K562 (cell line): ENCODE measurements at regions not wholly inside any gene's neighbourhood (a gene's known extent, or its start where the extent isn't known, plus 50 kb on each side); places are given as distances from the start of the nearest gene placed in this dataset.
A peak's percentile ranks its signal among the peaks of the same experiment; 100 is the strongest.

Experiments used
- ATAC-seq: fragments of 200-7000 bp; cut with Tn5 transposase; 3 replicates; pipeline ENCODE4 v1.9.1; 2020; ENCODE audit warnings: moderate library complexity
- BruUV-seq: library from RNA; stranded (reverse); fragments of 400-500 nt; replicated peaks from 2 replicates; lab custom pipeline; 2021; lab: Mats Ljungman, UMichigan
- CTCF ChIA-PET: fragments of 300-600 bp; formaldehyde crosslinking; extraction: SDS; loops from one replicate; lab custom pipeline; 2021; ENCODE audit warnings: low intra/inter-chr PET ratio; lab: Yijun Ruan, JAX
- POLR2A ChIA-PET: fragments of 300-600, 350-650 bp; sonication (Branson Sonifier 250); formaldehyde crosslinking; extraction: SDS; loops from one replicate; lab custom pipeline; 2021; ENCODE audit warnings: antibody characterized with exemption, inconsistent platforms; lab: Yijun Ruan, JAX
- DNase-seq, 4 experiments: peaks; one replicate each; pipeline versions ENCODE4 v3.0.0 to v3.0.0-alpha.2; 2011 to 2018; ENCODE audit warnings: low spot score in 3 of 4, mixed read lengths in 3 of 4; ENCODE audit errors: extremely low read depth in 1 of 4
- FAIRE-seq: peaks from 2 replicates; lab custom pipeline; 2011; peaks lifted over from hg19 to GRCh38; lab: Jason Lieb, UNC
- H2AFZ ChIP-seq: 2 replicates; pipeline ENCODE4 v1.6.0; 2011; ENCODE audit warnings: low read depth, low read length, control low read depth, inconsistent platforms
- H3K27ac ChIP-seq: fragments of 200-600 bp; 3 replicates; pipeline ENCODE4 v1.8.0; 2011; ENCODE audit warnings: low read depth, mild to moderate bottlenecking, control low read depth, inconsistent platforms, low read length, moderate library complexity, mixed read lengths; ENCODE audit errors: extremely low read depth
- H3K27me3 ChIP-seq, 2 experiments: fragments of 300-600 bp in 1 of 2; 2 replicates in 1 of 2; 3 replicates in 1 of 2; pipeline versions ENCODE4 v1.6.0 to v1.8.0; 2011; ENCODE audit warnings: inconsistent platforms in 2 of 2, low read length in 2 of 2, mild to moderate bottlenecking in 1 of 2, mixed read lengths in 1 of 2, moderate library complexity in 1 of 2; ENCODE audit not compliant: control insufficient read depth in 2 of 2, insufficient read depth in 2 of 2
- H3K36me3 ChIP-seq: fragments of 300-600 bp; 3 replicates; pipeline ENCODE4 v1.8.0; 2011; ENCODE audit warnings: mild to moderate bottlenecking, low read length, inconsistent platforms; ENCODE audit not compliant: control insufficient read depth, insufficient read depth
- H3K4me1 ChIP-seq, 2 experiments: fragments of 200-600 bp in 1 of 2; replicated peaks in 1 of 2; 2 replicates in 1 of 2; 3 replicates in 1 of 2; pipeline versions ENCODE4 v1.5.1 to v1.8.0; 2011; ENCODE audit warnings: inconsistent platforms in 2 of 2, low read length in 2 of 2, mild to moderate bottlenecking in 1 of 2, mixed read lengths in 1 of 2, moderate library complexity in 1 of 2; ENCODE audit not compliant: control insufficient read depth in 2 of 2, insufficient read depth in 2 of 2
- H3K4me2 ChIP-seq: 2 replicates; pipeline ENCODE4 v1.6.1; 2011; ENCODE audit warnings: low read length, control low read depth, inconsistent platforms, mixed read lengths; ENCODE audit not compliant: insufficient read depth
- H3K4me3 ChIP-seq: fragments of 200-600 bp; sonication (generic), shearing (Covaris generic); 2 replicates; pipeline ENCODE4 v1.5.1; 2016; ENCODE audit warnings: control low read depth, inconsistent platforms
- H3K79me2 ChIP-seq: fragments of 200-600 bp; 3 replicates; pipeline ENCODE4 v1.8.0; 2011; ENCODE audit warnings: low read length, inconsistent platforms; ENCODE audit not compliant: control insufficient read depth, insufficient read depth
- H3K9ac ChIP-seq, 2 experiments: 2 replicates each; pipeline versions ENCODE4 v1.6.0 to v1.6.1; 2011; ENCODE audit warnings: low read depth in 2 of 2, low read length in 2 of 2, control low read depth in 1 of 2, inconsistent platforms in 1 of 2, mild to moderate bottlenecking in 1 of 2, mixed read lengths in 1 of 2; ENCODE audit not compliant: insufficient read depth in 1 of 2
- H3K9me1 ChIP-seq: one replicate; pipeline ENCODE4 v1.6.0; 2011; ENCODE audit warnings: inconsistent platforms, mild to moderate bottlenecking, low read length, moderate library complexity; ENCODE audit not compliant: control insufficient read depth, insufficient read depth
- H3K9me3 ChIP-seq: replicated peaks from 2 replicates; pipeline ENCODE4 v1.5.1; 2011; ENCODE audit warnings: low read depth, low read length, inconsistent platforms; ENCODE audit not compliant: control insufficient read depth, insufficient read depth
- H4K20me1 ChIP-seq: replicated peaks from 2 replicates; pipeline ENCODE4 v1.6.1; 2011; ENCODE audit warnings: low read length, inconsistent platforms, mixed read lengths; ENCODE audit not compliant: control insufficient read depth, insufficient read depth
- DEAF1 ChIP-seq: fragments of 450-650 bp; formaldehyde crosslinking; IDR thresholded peaks from 2 replicates; pipeline ENCODE4 v1.4.0; 2020; ENCODE audit warnings: mild to moderate bottlenecking, moderate library complexity
- EZH2 ChIP-seq: IDR thresholded peaks from 2 replicates; pipeline ENCODE4 v1.6.1; 2012; ENCODE audit warnings: low read depth, mild to moderate bottlenecking, inconsistent platforms, low read length, borderline replicate concordance
- HDAC3 ChIP-seq: fragments of 450-650 bp; IDR thresholded peaks from 2 replicates; pipeline ENCODE4 v1.6.1; 2018; ENCODE audit warnings: borderline replicate concordance, mild to moderate bottlenecking, moderate library complexity; ENCODE audit not compliant: partially characterized antibody
- NR0B1 ChIP-seq: fragments of 450-650 bp; IDR thresholded peaks from one replicate; pipeline ENCODE4 v1.6.1; 2018; ENCODE audit warnings: mild to moderate bottlenecking, moderate library complexity; ENCODE audit not compliant: partially characterized antibody
- ZNF395 ChIP-seq: fragments of 200-800 bp; sonication (Bioruptor generic); IDR thresholded peaks from 2 replicates; pipeline ENCODE4 v1.6.1; 2017; ENCODE audit warnings: missing genetic modification characterization, missing compliant biosample characterization
- ZNF407 ChIP-seq: fragments of 450-650 bp; IDR thresholded peaks from 2 replicates; pipeline ENCODE4 v1.6.1; 2016; ENCODE audit warnings: low read depth
- WGBS: fragments of 100-300 bp; shearing (Covaris generic); methylation state at CpG from one replicate; pipeline ENCODE4 v1.1.6; 2016; ENCODE audit warnings: low coverage, mixed read lengths; ENCODE audit not compliant: insufficient coverage; ENCODE audit errors: missing lambda C conversion rate; 5-methylcytosine and 5-hydroxymethylcytosine counted together
- in situ Hi-C: fragments of 300-500 bp; cut with MboI; formaldehyde crosslinking; loops from 4 replicates; pipeline ENCODE4 v1.15.0; 2018; ENCODE audit warnings: inconsistent platforms, mixed read lengths
- intact Hi-C: fragments of 100-400 bp; cut with micrococcal nuclease; formaldehyde crosslinking; loops from 2 replicates; pipeline ENCODE4 v1.14.2; 2022

- TF ChIP-seq DEAF1 (no peak), NR0B1 (no peak), EZH2 (no peak), ZNF395 (CRISPR knock-in tag) (no peak)
Measured at GRCh38 chr21:39095681-39096080, 87.6 kb downstream of the PSMG1 start (continued).

GRCh38 chr21:39094847-39095579 lies 88.2 kb downstream of the PSMG1 start:
- Histone ChIP-seq H3K36me3 (no peaks in the 10 kb centered on the region), H4K20me1 (peaks cover 14% of the 10 kb centered on the region), H3K27ac (no peak overlapping the region), H3K9me3 (no peaks in the 10 kb centered on the region), H2AFZ (no peak overlapping the region), H3K9me1 (no peaks in the 10 kb centered on the region), H3K4me1 (peaks cover 3 to 16% of the 10 kb centered on the region in 2 experiments; a peak in 3 of 5 replicates), H3K9ac (no peak overlapping the region), H3K79me2 (no peaks in the 10 kb centered on the region), H3K4me2 (no peak overlapping the region), H3K4me3 (no peak overlapping the region), H3K27me3 (peaks cover 46 to 82% of the 10 kb centered on the region in 2 experiments)
- ATAC-seq (peak; percentile 78), DNase-seq (peak; percentile 33 to 59 (median 46)), FAIRE-seq (peak; percentile 66)
- in situ Hi-C loops = no loop called here
- no TSS peak for BruUV-seq
- ChIA-PET POLR2A (interaction anchor here (0.6 to 1.7 kb wide), 6 partner anchors 10 to 367 kb away, joined by 3 to 8 read pairs (median 4); no protein-coding TSS in a partner anchor), CTCF (interaction anchor here (0.6 kb wide), 1 partner anchor 111 kb away, joined by 4 read pairs; no protein-coding TSS in a partner anchor)
- intact Hi-C loops = no loop called here
- 10% methylated on average over 11 of the region's 11 CpGs for WGBS
- TF ChIP-seq HDAC3 (peak; percentile 56), ZNF407 (no peak)
